ENCODE measurements at regions not wholly inside any gene's neighbourhood (a gene's known extent, or its start where the extent isn't known, plus 50 kb on each side); places are given as distances from the start of the nearest gene placed in this dataset.

DNA sequence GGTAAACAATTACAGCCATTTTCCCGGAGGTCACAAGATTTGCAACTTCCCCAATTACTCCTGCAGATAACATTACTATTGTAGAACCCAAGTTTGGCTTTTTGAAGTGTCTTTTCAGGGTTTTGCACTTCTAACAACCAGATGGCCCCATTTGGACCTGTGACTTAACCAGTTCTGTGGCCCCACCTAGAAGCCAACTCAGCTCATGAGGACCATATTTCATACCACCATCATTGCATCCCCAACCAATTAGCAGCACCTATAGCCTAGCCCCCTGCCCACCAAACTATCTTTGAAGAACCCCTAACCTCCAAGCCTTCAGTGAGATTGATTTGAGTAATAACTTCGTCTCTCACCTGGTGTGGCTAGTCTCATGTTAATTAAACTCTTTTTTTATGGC lies 51.3 kb upstream of the WDR11 start:
- TF ChIP-seq, protein P1, sequence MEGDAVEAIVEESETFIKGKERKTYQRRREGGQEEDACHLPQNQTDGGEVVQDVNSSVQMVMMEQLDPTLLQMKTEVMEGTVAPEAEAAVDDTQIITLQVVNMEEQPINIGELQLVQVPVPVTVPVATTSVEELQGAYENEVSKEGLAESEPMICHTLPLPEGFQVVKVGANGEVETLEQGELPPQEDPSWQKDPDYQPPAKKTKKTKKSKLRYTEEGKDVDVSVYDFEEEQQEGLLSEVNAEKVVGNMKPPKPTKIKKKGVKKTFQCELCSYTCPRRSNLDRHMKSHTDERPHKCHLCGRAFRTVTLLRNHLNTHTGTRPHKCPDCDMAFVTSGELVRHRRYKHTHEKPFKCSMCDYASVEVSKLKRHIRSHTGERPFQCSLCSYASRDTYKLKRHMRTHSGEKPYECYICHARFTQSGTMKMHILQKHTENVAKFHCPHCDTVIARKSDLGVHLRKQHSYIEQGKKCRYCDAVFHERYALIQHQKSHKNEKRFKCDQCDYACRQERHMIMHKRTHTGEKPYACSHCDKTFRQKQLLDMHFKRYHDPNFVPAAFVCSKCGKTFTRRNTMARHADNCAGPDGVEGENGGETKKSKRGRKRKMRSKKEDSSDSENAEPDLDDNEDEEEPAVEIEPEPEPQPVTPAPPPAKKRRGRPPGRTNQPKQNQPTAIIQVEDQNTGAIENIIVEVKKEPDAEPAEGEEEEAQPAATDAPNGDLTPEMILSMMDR (IDR thresholded peaks at IDR 0.05; ENCODE audit: low read depth, low read length, missing control alignments): no peak
- DNase-seq (ENCODE audit: low read depth): no peak
- no peak overlapping the region for H3K4me3 ChIP-seq (ENCODE audit: low read depth, low read length)

- TF ChIP-seq, protein P1 (IDR thresholded peaks at IDR 0.05; ENCODE audit: low read depth, low read length, missing control alignments): no peak
- DNase-seq (ENCODE audit: low read depth): no peak
- H3K4me3 ChIP-seq (ENCODE audit: low read depth, low read length): no peak overlapping the region
Observed at GRCh38 chr10:120800528-120801323, 50.4 kb upstream of the WDR11 start.
